ENCODE measurements at regions not wholly inside any gene's neighbourhood (a gene's known extent, or its start where the extent isn't known, plus 50 kb on each side); places are given as distances from the start of the nearest gene placed in this dataset.

DNA sequence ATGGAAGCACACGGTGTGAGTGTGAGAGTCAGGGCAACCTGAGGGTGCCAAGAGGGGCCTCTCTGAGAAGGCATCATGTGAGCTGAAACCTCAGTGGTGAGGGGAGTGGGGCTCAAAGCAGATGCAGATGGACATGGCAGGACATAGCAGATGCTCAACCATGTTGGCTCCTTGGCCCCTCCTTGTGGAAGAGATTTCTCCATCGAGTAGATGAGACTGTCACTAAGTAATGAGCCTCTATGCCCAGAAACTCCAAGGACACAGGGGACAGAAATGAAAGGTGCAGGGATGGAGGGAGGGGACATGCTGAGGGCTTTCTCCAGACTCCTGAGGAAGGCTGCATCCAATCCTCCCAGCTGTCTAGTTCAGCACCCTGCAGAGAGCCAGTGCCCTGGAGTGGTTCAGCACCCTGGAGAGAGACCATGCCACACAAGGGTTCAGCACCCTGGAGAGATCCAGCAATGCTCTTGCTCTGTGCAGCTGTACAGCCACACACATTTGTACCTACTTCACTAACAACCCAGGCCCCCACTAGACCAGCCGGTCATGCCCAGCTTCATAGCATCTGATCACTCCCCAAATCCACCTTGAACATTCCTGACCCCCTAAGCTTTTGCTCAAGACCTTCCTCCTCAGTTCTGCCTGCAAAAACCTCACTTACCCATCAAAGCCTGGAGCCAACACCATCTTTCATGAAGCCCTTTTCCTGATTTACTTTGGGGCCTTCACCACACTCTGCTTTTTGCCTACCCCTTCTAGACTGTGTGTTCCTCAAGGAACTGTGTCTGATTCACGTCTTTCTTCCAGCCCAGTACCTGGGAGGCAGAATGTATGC lies 252.0 kb downstream of the CTTN start (continued):
- TF ChIP-seq, protein P1, sequence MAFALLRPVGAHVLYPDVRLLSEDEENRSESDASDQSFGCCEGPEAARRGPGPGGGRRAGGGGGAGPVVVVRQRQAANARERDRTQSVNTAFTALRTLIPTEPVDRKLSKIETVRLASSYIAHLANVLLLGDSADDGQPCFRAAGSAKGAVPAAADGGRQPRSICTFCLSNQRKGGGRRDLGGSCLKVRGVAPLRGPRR (CRISPR knock-in tag; IDR thresholded peaks at IDR 0.05) = no peak
- TF ChIP-seq RCOR1 (IDR thresholded peaks at IDR 0.05; ENCODE audit: borderline replicate concordance in 1 of 2, low read depth in 2 of 2, low read length in 2 of 2) (peak in 1 of 2 experiments; percentile 96; a peak in 2 of 4 replicates), MTA2 (IDR thresholded peaks at IDR 0.05; ENCODE audit: low read depth) (no peak), ZNF644 (tag; IDR thresholded peaks at IDR 0.05; ENCODE audit: low read depth) (peak; percentile 98), TCF7L2 (IDR thresholded peaks at IDR 0.05; ENCODE audit: low read depth, low read length) (no peak), CBFA2T2 (conservative IDR thresholded peaks at IDR 0.05) (no peak), KDM5B (IDR thresholded peaks at IDR 0.05; ENCODE audit: insufficient replicate concordance, low read depth, low read length) (no peak), SPI1 (IDR thresholded peaks at IDR 0.05; ENCODE audit: borderline replicate concordance, low read depth, low read length) (no peak), CBX8 (IDR thresholded peaks at IDR 0.05; ENCODE audit: borderline replicate concordance, extremely low read depth, low read depth, low read length, poor library complexity, severe bottlenecking) (no peak), MCM3 (IDR thresholded peaks at IDR 0.05) (no peak), SAFB (IDR thresholded peaks at IDR 0.05; ENCODE audit: borderline replicate concordance, low read depth, low read length) (no peak), U2AF1 (optimal IDR thresholded peaks at IDR 0.05; ENCODE audit: low read depth, low read length) (no peak), ZNF77 (CRISPR knock-in tag; IDR thresholded peaks at IDR 0.05) (no peak), GTF2F1 (IDR thresholded peaks at IDR 0.05; ENCODE audit: low read depth, low read length) (no peak), TFAP4 (CRISPR knock-in tag; IDR thresholded peaks at IDR 0.05; ENCODE audit: borderline replicate concordance) (peak; percentile 91), DNMT1 (IDR thresholded peaks at IDR 0.05) (no peak), SMAD2 (IDR thresholded peaks at IDR 0.05; ENCODE audit: low read depth, low read length) (no peak), ZNF395 (CRISPR knock-in tag; IDR thresholded peaks at IDR 0.05) (peak; percentile 98), ZBTB1 (CRISPR knock-in tag; IDR thresholded peaks at IDR 0.05; ENCODE audit: borderline replicate concordance, low read depth) (peak; percentile 89; the same call in 1 of the 2 replicates), ZNF274 (IDR thresholded peaks at IDR 0.05; ENCODE audit: borderline replicate concordance, low read depth, low read length) (no peak), SRSF7 (optimal IDR thresholded peaks at IDR 0.05; ENCODE audit: low read depth, low read length) (no peak), NFIX (CRISPR knock-in tag; IDR thresholded peaks at IDR 0.05; ENCODE audit: low read depth) (no peak), ZNF707 (CRISPR knock-in tag; conservative IDR thresholded peaks at IDR 0.05) (no peak), PURB (CRISPR knock-in tag; IDR thresholded peaks at IDR 0.05; ENCODE audit: low read depth) (no peak)
- TF ChIP-seq, protein P2, sequence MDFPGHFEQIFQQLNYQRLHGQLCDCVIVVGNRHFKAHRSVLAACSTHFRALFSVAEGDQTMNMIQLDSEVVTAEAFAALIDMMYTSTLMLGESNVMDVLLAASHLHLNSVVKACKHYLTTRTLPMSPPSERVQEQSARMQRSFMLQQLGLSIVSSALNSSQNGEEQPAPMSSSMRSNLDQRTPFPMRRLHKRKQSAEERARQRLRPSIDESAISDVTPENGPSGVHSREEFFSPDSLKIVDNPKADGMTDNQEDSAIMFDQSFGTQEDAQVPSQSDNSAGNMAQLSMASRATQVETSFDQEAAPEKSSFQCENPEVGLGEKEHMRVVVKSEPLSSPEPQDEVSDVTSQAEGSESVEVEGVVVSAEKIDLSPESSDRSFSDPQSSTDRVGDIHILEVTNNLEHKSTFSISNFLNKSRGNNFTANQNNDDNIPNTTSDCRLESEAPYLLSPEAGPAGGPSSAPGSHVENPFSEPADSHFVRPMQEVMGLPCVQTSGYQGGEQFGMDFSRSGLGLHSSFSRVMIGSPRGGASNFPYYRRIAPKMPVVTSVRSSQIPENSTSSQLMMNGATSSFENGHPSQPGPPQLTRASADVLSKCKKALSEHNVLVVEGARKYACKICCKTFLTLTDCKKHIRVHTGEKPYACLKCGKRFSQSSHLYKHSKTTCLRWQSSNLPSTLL (IDR thresholded peaks at IDR 0.05) = no peak

All from K562 (cell line).